ENCODE measurements at regions not wholly inside any gene's neighbourhood (a gene's known extent, or its start where the extent isn't known, plus 50 kb on each side); places are given as distances from the start of the nearest gene placed in this dataset.

DNA sequence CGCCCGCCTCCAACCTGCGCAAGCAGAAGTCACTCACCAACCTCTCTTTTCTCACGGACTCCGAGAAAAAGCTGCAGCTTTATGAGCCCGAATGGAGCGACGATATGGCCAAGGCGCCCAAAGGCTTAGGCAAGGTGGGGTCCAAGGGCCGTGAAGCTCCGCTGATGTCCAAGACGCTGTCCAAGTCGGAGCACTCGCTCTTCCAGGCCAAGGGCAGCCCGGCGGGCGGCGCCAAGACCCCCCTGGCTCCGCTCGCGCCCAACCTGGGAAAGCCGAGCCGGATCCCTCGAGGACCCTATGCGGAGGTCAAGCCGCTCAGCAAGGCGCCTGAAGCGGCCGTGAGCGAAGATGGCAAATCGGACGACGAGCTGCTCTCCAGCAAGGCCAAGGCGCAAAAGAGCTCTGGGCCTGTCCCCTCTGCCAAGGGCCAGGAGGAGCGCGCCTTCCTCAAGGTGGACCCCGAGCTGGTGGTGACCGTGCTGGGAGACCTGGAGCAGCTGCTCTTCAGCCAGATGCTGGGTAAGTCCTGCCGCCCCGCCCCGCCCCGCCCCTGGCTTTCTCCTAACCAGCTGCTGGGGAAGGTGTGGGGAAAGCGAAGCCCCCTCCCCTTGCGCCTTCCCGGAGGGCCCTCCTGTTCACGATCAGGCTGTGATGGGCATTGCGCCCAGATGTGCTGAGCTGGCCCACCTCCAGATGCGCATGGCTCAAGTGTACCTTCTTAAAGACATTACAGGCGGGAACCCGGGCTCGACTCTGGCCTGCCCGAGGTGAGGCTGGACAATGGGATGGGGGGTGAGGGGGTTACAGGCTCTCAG lies 110.2 kb downstream of the NAV1 start:
- Mint-ChIP-seq H3K4me1 (ENCODE audit: unreplicated experiment) (peaks cover 46% of the 10 kb centered on the region), H3K4me3 (ENCODE audit: unreplicated experiment) (peak overlapping the region; percentile 89), H3K27me3 (ENCODE audit: unreplicated experiment) (peaks cover 12% of the 10 kb centered on the region), H3K27ac (ENCODE audit: unreplicated experiment) (no peak overlapping the region), H3K9me3 (ENCODE audit: unreplicated experiment) (no peaks in the 10 kb centered on the region), H3K36me3 (ENCODE audit: low read depth, unreplicated experiment) (peaks cover 14% of the 10 kb centered on the region)
- no peak for DNase-seq (ENCODE audit: low spot score)
- TF ChIP-seq, protein P1, sequence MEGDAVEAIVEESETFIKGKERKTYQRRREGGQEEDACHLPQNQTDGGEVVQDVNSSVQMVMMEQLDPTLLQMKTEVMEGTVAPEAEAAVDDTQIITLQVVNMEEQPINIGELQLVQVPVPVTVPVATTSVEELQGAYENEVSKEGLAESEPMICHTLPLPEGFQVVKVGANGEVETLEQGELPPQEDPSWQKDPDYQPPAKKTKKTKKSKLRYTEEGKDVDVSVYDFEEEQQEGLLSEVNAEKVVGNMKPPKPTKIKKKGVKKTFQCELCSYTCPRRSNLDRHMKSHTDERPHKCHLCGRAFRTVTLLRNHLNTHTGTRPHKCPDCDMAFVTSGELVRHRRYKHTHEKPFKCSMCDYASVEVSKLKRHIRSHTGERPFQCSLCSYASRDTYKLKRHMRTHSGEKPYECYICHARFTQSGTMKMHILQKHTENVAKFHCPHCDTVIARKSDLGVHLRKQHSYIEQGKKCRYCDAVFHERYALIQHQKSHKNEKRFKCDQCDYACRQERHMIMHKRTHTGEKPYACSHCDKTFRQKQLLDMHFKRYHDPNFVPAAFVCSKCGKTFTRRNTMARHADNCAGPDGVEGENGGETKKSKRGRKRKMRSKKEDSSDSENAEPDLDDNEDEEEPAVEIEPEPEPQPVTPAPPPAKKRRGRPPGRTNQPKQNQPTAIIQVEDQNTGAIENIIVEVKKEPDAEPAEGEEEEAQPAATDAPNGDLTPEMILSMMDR (IDR thresholded peaks at IDR 0.05; ENCODE audit: unreplicated experiment) = no peak

DNA sequence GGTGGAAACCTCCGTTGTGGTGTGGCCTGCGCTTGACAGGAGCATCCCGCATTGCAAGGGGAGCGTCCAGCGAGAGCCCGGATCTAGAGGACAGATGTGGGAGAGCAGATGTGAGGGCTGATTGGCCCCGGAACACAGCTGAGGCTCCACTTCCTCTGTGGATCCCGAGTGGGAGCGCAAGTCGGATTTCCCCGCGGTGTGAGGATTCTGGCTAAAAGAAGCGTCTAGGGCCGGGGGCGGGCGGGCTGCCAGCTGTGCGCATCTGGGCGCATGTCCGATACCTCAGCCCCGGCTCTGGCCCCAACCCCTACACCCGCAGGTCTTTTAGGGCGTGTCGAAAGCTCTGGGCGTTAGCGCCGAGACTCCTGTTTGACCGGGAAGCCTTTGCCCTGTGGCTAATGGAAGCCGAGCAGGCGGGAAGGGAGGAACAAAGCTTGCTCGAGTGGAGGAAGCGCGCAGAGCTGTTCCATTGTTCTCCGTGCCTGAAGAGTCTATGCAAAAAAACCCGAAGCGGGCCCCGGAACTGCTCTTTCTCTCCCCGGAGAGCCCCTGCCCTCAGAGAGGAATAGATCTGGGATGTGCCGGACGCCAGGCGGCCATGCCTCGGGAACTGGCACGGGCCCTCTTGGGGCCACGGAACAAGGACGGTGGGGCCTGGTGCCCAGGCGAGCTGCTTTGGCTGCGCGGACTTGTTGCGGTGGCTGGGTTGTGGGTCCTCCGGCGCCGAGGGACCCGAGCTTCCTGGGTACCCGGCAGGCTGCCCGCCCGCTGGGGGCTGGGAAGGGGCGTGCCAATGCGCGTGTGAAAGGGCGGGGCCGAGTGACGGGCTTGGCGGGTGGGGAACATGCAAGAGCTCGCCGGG lies 111.1 kb downstream of the NAV1 start:
- Mint-ChIP-seq H3K4me1 (ENCODE audit: unreplicated experiment) (peaks cover 42% of the 10 kb centered on the region), H3K27ac (ENCODE audit: unreplicated experiment) (peak overlapping the region; percentile 61), H3K27me3 (ENCODE audit: unreplicated experiment) (peaks cover 9% of the 10 kb centered on the region), H3K36me3 (ENCODE audit: low read depth, unreplicated experiment) (peaks cover 6% of the 10 kb centered on the region), H3K9me3 (ENCODE audit: unreplicated experiment) (no peaks in the 10 kb centered on the region), H3K4me3 (ENCODE audit: unreplicated experiment) (peak overlapping the region; percentile 89)
- TF ChIP-seq, protein P1 (IDR thresholded peaks at IDR 0.05; ENCODE audit: unreplicated experiment) = no peak
- peak; percentile 61 for DNase-seq (ENCODE audit: low spot score)

- H3K27ac Mint-ChIP-seq (ENCODE audit: unreplicated experiment) = peak overlapping the region; percentile 72
- H3K4me1 Mint-ChIP-seq (ENCODE audit: unreplicated experiment) = peaks cover 42% of the 10 kb centered on the region
- no peak for DNase-seq (ENCODE audit: low spot score)
- H3K36me3 Mint-ChIP-seq (ENCODE audit: low read depth, unreplicated experiment) = peaks cover 6% of the 10 kb centered on the region
- H3K27me3 Mint-ChIP-seq (ENCODE audit: unreplicated experiment) = peaks cover 9% of the 10 kb centered on the region
- H3K9me3 Mint-ChIP-seq (ENCODE audit: unreplicated experiment) = no peaks in the 10 kb centered on the region
- TF ChIP-seq, protein P1 (IDR thresholded peaks at IDR 0.05; ENCODE audit: unreplicated experiment) = no peak
- peak overlapping the region; percentile 89 for H3K4me3 Mint-ChIP-seq (ENCODE audit: unreplicated experiment)
Observed at GRCh38 chr1:201650623-201650933, 111.7 kb downstream of the NAV1 start.

DNA sequence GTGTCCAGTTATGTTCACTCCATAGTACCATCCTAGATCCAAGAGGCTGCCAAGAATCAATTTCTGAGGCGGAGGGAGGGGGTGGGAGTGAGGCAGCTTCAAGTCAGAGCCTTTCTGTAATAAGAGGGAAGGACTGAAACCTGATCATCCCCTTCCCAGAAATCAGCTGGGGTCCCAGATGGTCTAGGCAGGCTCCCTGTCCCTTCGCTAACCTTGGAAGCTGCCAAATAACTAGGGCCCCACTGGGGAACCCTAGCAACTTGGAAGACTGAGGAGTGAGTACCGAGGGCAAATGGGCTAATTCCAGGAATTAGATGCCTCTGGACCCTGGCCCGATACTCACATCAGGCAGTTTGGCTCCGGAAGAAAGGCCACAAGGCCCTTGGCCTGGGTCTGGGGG lies 113.3 kb downstream of the NAV1 start:
- Mint-ChIP-seq H3K27ac (ENCODE audit: unreplicated experiment) (no peak overlapping the region), H3K4me3 (ENCODE audit: unreplicated experiment) (no peak overlapping the region), H3K4me1 (ENCODE audit: unreplicated experiment) (peaks cover 29% of the 10 kb centered on the region), H3K9me3 (ENCODE audit: unreplicated experiment) (no peaks in the 10 kb centered on the region), H3K36me3 (ENCODE audit: low read depth, unreplicated experiment) (peaks cover 6% of the 10 kb centered on the region), H3K27me3 (ENCODE audit: unreplicated experiment) (peaks cover 7% of the 10 kb centered on the region)
- TF ChIP-seq, protein P1 (IDR thresholded peaks at IDR 0.05; ENCODE audit: unreplicated experiment) = no peak
- DNase-seq (ENCODE audit: low spot score) = no peak

- Mint-ChIP-seq H3K27ac (ENCODE audit: unreplicated experiment) (peak overlapping the region; percentile 19), H3K4me1 (ENCODE audit: unreplicated experiment) (peaks cover 22% of the 10 kb centered on the region), H3K9me3 (ENCODE audit: unreplicated experiment) (no peaks in the 10 kb centered on the region), H3K36me3 (ENCODE audit: low read depth, unreplicated experiment) (peaks cover 6% of the 10 kb centered on the region), H3K27me3 (ENCODE audit: unreplicated experiment) (peaks cover 7% of the 10 kb centered on the region), H3K4me3 (ENCODE audit: unreplicated experiment) (no peak overlapping the region)
- DNase-seq (ENCODE audit: low spot score) = no peak
- TF ChIP-seq, protein P1 (IDR thresholded peaks at IDR 0.05; ENCODE audit: unreplicated experiment) = no peak
Observed at GRCh38 chr1:201653233-201653632, 114.3 kb downstream of the NAV1 start.
